Esophagus squamous epithelium (tissue), 5 donors: ENCODE measurements at regions not wholly inside any gene's neighbourhood (a gene's known extent, or its start where the extent isn't known, plus 50 kb on each side); places are given as distances from the start of the nearest gene placed in this dataset.

Experiments used
- DNase-seq: peaks from one replicate; lab custom pipeline; 2025; lab: John Stamatoyannopoulos, UW
- H3K27ac ChIP-seq, 4 donors: fragments of 200-600 bp; sonication (generic); one replicate each; pipeline ENCODE4 v1.5.1; 2016 to 2019; ENCODE audit warnings: mild to moderate bottlenecking in 1 of 4
- H3K27me3 ChIP-seq, 4 donors: fragments of 200-600 bp; sonication (generic); 1 replicate in 3 of 4; 2 replicates in 1 of 4; pipeline versions ENCODE4 v1.5.1 to v1.6.0; 2017 to 2021; ENCODE audit warnings: antibody characterized with exemption in 1 of 4
- H3K36me3 ChIP-seq, 3 donors: fragments of 200-600 bp; sonication (generic); one replicate each; pipeline ENCODE4 v1.5.1; 2016 to 2019
- H3K4me1 ChIP-seq, 3 donors: fragments of 200-600 bp; sonication (generic); one replicate each; pipeline ENCODE4 v1.5.1; 2017 to 2019
- H3K4me3 ChIP-seq, 4 donors: fragments of 200-600 bp; sonication (generic); 1 replicate in 3 of 4; 2 replicates in 1 of 4; pipeline ENCODE4 v1.5.1; 2016 to 2019; ENCODE audit warnings: mild to moderate bottlenecking in 2 of 4, moderate library complexity in 1 of 4
- H3K9me3 ChIP-seq, 3 donors: fragments of 200-600 bp; sonication (generic); one replicate each; pipeline ENCODE4 v1.5.1; 2016 to 2019
- POLR2A ChIP-seq, 4 donors: fragments of 450-650 bp; IDR thresholded peaks; one replicate each; pipeline ENCODE4 v1.6.1; 2017; ENCODE audit warnings: antibody characterized with exemption in 4 of 4, mild to moderate bottlenecking in 4 of 4, moderate library complexity in 3 of 4
- WGBS, 2 donors: methylation state at CpG; one replicate each; pipeline ENCODE4 v1.1.5; 2018; 5-methylcytosine and 5-hydroxymethylcytosine counted together
- intact Hi-C: fragments of 100-400 bp; cut with DNase I; formaldehyde crosslinking; loops from one replicate; pipeline ENCODE4 v1.15.0; 2022
- TF ChIP-seq, protein P1 (sequence below), 6 experiments: fragments of 450-650 bp in 4 of 6; fragments of 200-600 bp in 2 of 6; sonication (generic) in 2 of 6; IDR thresholded peaks; one replicate each; pipeline ENCODE4 v1.5.1; 2016 to 2019; ENCODE audit warnings: antibody characterized with exemption in 6 of 6, mild to moderate bottlenecking in 4 of 6, moderate library complexity in 4 of 6
- donor health status: DM: yes; HTN: yes; CAD: no.

DNA sequence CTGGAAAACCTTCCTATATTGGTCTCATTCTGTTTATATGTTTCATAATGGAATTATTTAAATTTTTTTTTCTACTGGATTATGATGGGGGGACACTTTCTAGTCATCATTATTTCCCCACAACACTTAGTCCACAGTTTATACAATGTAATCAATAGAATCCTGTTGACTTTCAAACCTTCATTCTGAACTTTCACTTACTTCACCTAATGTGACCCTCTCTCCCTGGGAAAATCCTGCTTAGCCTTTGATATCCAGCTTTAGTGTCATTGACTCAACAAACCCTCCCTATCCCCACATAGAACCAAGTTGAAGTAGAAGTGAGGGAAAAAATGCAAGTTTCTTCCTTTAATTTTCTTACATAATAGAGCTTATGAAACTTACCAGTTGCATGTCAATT, 666.0 kb downstream of the MECOM start:
- no peak for DNase-seq
- TF ChIP-seq POLR2A (IDR thresholded peaks at IDR 0.05) = no peak
- TF ChIP-seq, protein P1, sequence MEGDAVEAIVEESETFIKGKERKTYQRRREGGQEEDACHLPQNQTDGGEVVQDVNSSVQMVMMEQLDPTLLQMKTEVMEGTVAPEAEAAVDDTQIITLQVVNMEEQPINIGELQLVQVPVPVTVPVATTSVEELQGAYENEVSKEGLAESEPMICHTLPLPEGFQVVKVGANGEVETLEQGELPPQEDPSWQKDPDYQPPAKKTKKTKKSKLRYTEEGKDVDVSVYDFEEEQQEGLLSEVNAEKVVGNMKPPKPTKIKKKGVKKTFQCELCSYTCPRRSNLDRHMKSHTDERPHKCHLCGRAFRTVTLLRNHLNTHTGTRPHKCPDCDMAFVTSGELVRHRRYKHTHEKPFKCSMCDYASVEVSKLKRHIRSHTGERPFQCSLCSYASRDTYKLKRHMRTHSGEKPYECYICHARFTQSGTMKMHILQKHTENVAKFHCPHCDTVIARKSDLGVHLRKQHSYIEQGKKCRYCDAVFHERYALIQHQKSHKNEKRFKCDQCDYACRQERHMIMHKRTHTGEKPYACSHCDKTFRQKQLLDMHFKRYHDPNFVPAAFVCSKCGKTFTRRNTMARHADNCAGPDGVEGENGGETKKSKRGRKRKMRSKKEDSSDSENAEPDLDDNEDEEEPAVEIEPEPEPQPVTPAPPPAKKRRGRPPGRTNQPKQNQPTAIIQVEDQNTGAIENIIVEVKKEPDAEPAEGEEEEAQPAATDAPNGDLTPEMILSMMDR (IDR thresholded peaks at IDR 0.05) = no peak
- H3K36me3 ChIP-seq = no peaks in the 10 kb centered on the region
- H3K27ac ChIP-seq = no peak overlapping the region
- no peak overlapping the region for H3K4me3 ChIP-seq
- H3K27me3 ChIP-seq = no peaks in the 10 kb centered on the region
- H3K4me1 ChIP-seq = no peaks in the 10 kb centered on the region
- intact Hi-C loops = no loop called here
- H3K9me3 ChIP-seq = no peaks in the 10 kb centered on the region

DNA sequence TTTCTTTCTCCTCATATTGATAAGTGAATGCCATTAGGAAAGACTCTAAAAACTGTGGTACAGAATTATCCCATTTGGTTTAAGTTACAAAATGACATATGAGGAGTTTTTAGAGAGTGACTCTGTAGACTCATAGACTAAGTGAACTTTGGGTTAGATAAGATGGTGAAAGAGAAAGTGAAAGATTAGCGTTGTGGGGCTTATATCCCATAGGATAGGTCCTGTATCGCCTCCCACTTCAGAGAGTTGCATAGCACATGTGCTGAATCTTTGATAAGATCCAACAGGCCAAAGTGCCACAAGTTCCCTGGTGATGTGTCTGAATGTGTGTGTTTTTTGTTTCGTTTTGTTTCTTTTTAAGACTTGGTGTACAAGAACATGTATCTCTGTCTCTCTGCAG, 666.9 kb downstream of the MECOM start:
- intact Hi-C loops = no loop called here
- TF ChIP-seq, protein P1 (IDR thresholded peaks at IDR 0.05) = no peak
- TF ChIP-seq POLR2A (IDR thresholded peaks at IDR 0.05) = no peak
- WGBS, 2 donors = 84 to 87% methylated on average over 3 of the region's 3 CpGs
- Histone ChIP-seq H3K9me3 (no peaks in the 10 kb centered on the region), H3K27ac (no peak overlapping the region), H3K4me1 (no peaks in the 10 kb centered on the region), H3K4me3 (no peak overlapping the region), H3K27me3 (no peaks in the 10 kb centered on the region), H3K36me3 (no peaks in the 10 kb centered on the region)
- DNase-seq = no peak

DNA sequence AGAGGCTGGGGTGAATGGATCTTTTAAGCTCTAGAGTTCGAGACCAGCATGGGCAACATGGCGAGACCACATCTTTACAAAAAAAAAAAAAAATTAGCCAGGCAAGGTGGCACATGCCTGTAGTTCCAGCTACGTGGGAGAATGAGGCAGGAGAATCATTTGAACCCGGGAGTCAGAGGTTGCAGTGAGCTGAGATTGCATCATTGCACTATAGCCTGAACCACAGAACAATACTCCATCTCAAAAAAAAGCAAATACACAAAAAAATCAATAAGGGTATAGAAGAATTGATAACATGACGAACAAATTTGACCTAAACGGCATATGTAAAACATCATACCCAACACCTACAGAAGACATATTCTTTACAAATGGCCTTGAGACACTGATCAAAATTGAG, 668.4 kb downstream of the MECOM start:
- intact Hi-C loops = no loop called here
- H3K9me3 ChIP-seq = no peaks in the 10 kb centered on the region
- H3K4me1 ChIP-seq = peaks cover 0 to 4% (median 3%) of the 10 kb centered on the region in 3 donors
- H3K36me3 ChIP-seq = no peaks in the 10 kb centered on the region
- WGBS, 2 donors = 85 to 91% methylated on average over 6 of the region's 6 CpGs
- H3K27ac ChIP-seq = no peak overlapping the region
- no peaks in the 10 kb centered on the region for H3K27me3 ChIP-seq
- no peak overlapping the region for H3K4me3 ChIP-seq
- no peak for TF ChIP-seq POLR2A (IDR thresholded peaks at IDR 0.05)
- TF ChIP-seq, protein P1 (IDR thresholded peaks at IDR 0.05) = no peak
- no peak for DNase-seq

DNA sequence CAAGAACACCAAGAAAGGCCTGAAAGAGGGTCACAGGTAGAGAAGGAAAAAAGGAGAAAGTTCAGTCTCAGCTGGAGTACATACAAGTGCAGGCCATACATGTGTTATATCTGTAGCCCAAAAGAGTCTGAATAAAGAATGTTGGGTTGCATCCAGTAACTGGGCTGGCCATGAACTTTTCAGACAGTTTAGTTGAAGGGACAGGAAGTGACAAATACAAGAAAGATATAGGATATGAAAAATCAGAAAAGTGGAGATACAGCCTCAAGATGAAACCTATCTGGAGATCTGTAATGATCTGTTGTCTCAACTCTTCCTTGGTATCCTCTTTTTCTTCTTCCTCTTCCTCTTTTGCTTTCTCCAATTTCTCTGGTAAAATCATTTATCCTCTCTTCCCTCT, 671.7 kb downstream of the MECOM start:
- TF ChIP-seq POLR2A (IDR thresholded peaks at IDR 0.05) = no peak
- TF ChIP-seq, protein P1 (IDR thresholded peaks at IDR 0.05) = no peak
- intact Hi-C loops = no loop called here
- no peaks in the 10 kb centered on the region for H3K27me3 ChIP-seq
- H3K27ac ChIP-seq = no peak overlapping the region
- H3K4me1 ChIP-seq = peaks cover 0 to 18% (median 6%) of the 10 kb centered on the region in 3 donors
- H3K4me3 ChIP-seq = no peak overlapping the region
- DNase-seq = no peak
- H3K36me3 ChIP-seq = no peaks in the 10 kb centered on the region
- H3K9me3 ChIP-seq = no peaks in the 10 kb centered on the region

DNA sequence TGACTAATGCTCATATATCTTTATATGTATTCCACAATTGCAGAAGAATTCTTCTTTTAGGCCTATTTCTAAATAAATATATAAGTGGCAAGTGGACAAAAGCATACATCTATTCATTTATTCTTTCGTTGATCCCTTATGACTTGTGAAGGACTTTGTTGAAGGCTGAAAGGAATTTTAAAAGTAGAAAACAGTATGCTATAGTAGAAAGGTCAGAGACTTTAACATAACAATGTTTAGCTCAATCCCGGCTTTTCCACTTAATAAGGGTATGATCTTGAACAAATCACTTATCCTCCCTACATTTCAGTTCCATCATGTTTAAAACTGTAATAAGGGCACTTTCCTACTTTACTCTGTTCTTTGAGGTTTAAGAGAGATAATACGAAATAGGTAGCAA, 672.9 kb downstream of the MECOM start:
- no peak overlapping the region for H3K4me3 ChIP-seq
- H3K27me3 ChIP-seq = no peaks in the 10 kb centered on the region
- 77 to 79% methylated on average over 3 of the region's 3 CpGs for WGBS, 2 donors
- DNase-seq = no peak
- H3K4me1 ChIP-seq = peaks cover 0 to 18% (median 6%) of the 10 kb centered on the region in 3 donors
- H3K9me3 ChIP-seq = no peaks in the 10 kb centered on the region
- H3K36me3 ChIP-seq = no peaks in the 10 kb centered on the region
- TF ChIP-seq, protein P1 (IDR thresholded peaks at IDR 0.05) = no peak
- no peak for TF ChIP-seq POLR2A (IDR thresholded peaks at IDR 0.05)
- intact Hi-C loops = no loop called here
- H3K27ac ChIP-seq = no peak overlapping the region
